Brain microvascular endothelial cell (primary cell): ENCODE measurements at regions not wholly inside any gene's neighbourhood (a gene's known extent, or its start where the extent isn't known, plus 50 kb on each side); places are given as distances from the start of the nearest gene placed in this dataset.

Experiments used
- DNase-seq: peaks from one replicate; pipeline ENCODE4 v3.0.0-alpha.2; 2020
- H3K27ac ChIP-seq: fragments of 250-450 bp; sonication (Bioruptor Pico); 2 replicates; pipeline ENCODE4 v1.5.1; 2020; ENCODE audit warnings: mild to moderate bottlenecking, moderate library complexity
- H3K27me3 ChIP-seq: fragments of 250-450 bp; sonication (Bioruptor Pico); replicated peaks from 2 replicates; pipeline ENCODE4 v1.5.1; 2020; ENCODE audit warnings: mild to moderate bottlenecking
- H3K36me3 ChIP-seq: fragments of 250-450 bp; sonication (Bioruptor Pico); replicated peaks from 2 replicates; pipeline ENCODE4 v1.5.1; 2020; ENCODE audit warnings: mild to moderate bottlenecking
- H3K4me3 ChIP-seq: 2 replicates; pipeline ENCODE4 v1.5.1; 2011; ENCODE audit warnings: low read depth, mild to moderate bottlenecking, control low read depth, low read length, moderate library complexity
- in situ Hi-C: cut with HindIII; loops from 2 replicates; pipeline ENCODE4 v1.10.0; 2017; ENCODE audit warnings: low sequenced_read_pairs, low pct_ligation_motif_present
- TF ChIP-seq, protein P1 (sequence below): IDR thresholded peaks from 2 replicates; pipeline ENCODE4 v1.5.1; 2011; ENCODE audit warnings: low read depth, mild to moderate bottlenecking, moderate library complexity, low read length, control low read depth, inconsistent platforms; ENCODE audit errors: missing control alignments

DNA sequence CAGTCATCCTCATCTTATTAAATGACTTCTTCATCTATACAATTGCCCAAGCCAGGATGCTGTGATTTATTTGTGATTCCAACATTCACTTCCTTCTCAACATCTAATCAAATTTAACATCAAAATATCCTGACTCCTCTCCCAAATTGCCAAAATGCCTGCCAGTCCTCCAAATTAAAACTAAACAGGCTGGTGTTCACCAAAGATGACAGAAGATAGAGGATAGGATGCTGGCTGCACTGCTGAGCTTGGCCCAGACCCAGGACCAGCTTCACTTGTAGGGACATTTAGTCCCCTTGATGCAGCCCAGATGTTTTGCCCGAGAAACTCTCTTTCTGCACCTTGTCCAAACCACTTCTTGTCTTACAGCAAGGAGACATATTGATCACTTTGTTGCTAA, 540.0 kb upstream of the CNTNAP5 start:
- Histone ChIP-seq H3K27me3 (no peaks in the 10 kb centered on the region), H3K27ac (no peak overlapping the region), H3K36me3 (no peaks in the 10 kb centered on the region), H3K4me3 (no peak overlapping the region)
- no peak for DNase-seq
- in situ Hi-C loops = no loop called here
- TF ChIP-seq, protein P1, sequence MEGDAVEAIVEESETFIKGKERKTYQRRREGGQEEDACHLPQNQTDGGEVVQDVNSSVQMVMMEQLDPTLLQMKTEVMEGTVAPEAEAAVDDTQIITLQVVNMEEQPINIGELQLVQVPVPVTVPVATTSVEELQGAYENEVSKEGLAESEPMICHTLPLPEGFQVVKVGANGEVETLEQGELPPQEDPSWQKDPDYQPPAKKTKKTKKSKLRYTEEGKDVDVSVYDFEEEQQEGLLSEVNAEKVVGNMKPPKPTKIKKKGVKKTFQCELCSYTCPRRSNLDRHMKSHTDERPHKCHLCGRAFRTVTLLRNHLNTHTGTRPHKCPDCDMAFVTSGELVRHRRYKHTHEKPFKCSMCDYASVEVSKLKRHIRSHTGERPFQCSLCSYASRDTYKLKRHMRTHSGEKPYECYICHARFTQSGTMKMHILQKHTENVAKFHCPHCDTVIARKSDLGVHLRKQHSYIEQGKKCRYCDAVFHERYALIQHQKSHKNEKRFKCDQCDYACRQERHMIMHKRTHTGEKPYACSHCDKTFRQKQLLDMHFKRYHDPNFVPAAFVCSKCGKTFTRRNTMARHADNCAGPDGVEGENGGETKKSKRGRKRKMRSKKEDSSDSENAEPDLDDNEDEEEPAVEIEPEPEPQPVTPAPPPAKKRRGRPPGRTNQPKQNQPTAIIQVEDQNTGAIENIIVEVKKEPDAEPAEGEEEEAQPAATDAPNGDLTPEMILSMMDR = no peak

DNA sequence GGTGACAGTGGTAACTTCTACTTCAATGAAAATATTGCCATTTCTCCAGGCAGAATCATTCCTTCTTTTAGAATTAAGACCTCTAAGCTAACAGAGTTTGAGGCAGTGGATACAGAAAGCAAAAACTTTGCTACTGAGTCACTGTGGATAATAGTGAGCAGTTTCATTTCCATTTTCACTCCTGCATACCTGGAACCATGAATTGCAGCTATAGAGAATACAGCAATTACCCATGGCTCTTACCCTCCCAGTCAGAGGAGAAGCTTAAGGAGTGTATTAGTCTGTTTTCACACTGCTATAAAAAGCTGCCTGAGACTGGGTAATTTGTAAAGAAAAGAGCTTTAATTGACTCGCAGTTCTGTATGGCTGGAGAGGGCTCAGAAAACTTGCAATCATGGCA, 531.4 kb upstream of the CNTNAP5 start:
- H3K36me3 ChIP-seq = no peaks in the 10 kb centered on the region

DNA sequence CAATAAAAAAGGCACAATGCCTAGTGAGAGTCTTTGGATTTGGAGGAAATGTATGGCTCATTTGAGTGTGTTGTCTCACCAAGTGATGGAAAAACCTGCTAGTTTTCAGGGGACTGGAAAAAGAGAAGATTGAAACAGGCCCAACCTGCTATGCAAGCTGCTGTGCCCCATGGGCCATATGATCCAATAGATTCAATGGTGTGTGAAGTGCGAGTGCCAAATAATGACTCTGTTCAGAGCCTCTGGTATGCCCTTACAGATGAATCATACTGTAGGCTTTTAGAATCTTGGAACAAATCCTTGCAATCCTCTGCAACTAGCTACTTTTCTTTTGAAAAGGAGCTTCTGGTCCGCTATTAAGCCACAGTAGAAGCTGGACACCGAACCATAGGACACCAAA, 529.8 kb upstream of the CNTNAP5 start:
- H3K27me3 ChIP-seq = no peaks in the 10 kb centered on the region
- TF ChIP-seq, protein P1 = no peak
- no peak overlapping the region for H3K27ac ChIP-seq
- H3K36me3 ChIP-seq = no peaks in the 10 kb centered on the region
- no peak overlapping the region for H3K4me3 ChIP-seq
- DNase-seq = no peak
- in situ Hi-C loops = no loop called here

More for the DNA sequence above, 531.4 kb upstream of the CNTNAP5 start:
- Histone ChIP-seq H3K4me3 (no peak overlapping the region), H3K27ac (no peak overlapping the region), H3K27me3 (no peaks in the 10 kb centered on the region)
- no peak for DNase-seq
- in situ Hi-C loops = no loop called here
- TF ChIP-seq, protein P1 = no peak

DNA sequence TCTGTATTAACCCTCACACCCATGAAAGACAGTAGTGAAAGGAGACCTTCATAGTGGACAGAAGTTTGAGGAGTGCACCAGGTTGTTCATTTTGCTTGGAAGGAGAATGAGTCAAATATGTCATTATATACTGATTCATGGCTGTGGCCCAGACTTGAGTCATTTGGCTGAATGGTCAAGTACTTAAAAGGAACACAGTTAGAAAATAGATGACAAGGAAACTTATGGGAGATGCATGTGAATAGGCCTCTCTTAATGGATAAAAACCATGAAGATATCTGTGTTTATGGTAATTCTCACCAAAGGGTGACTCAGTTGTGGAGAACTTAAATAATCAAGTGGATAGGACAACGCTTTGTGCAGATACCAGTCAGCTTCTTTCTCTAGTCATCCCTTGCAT, 524.7 kb upstream of the CNTNAP5 start:
- in situ Hi-C loops = no loop called here
- DNase-seq = no peak
- TF ChIP-seq, protein P1 = no peak

DNA sequence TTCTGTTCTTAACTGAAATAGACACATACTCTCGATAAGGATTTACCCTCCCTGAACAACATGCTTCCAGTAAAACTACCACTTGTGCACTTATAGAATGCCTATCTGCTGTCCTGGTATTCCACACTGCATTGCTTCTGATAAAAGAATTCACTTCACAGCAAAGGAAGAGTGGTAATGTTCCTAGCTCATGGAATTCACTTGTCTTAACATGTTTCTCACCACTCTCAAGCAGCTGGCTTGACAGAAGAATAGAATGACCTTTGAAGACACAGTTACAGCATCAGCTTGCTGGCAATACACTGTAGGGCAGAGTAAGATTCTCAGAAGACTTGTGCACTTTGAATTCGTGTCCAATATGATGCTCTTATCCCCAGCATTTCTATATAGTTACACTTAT, 524.1 kb upstream of the CNTNAP5 start:
- H3K36me3 ChIP-seq = no peaks in the 10 kb centered on the region
- TF ChIP-seq, protein P1 = no peak
- in situ Hi-C loops = no loop called here
- H3K27ac ChIP-seq = no peak overlapping the region
- no peaks in the 10 kb centered on the region for H3K27me3 ChIP-seq
- H3K4me3 ChIP-seq = no peak overlapping the region
- no peak for DNase-seq

More for the DNA sequence above, 524.7 kb upstream of the CNTNAP5 start:
- no peaks in the 10 kb centered on the region for H3K36me3 ChIP-seq
- no peak overlapping the region for H3K27ac ChIP-seq
- H3K27me3 ChIP-seq = no peaks in the 10 kb centered on the region
- no peak overlapping the region for H3K4me3 ChIP-seq

- TF ChIP-seq, protein P1 = no peak
- no peaks in the 10 kb centered on the region for H3K27me3 ChIP-seq
- no peak overlapping the region for H3K27ac ChIP-seq
- H3K4me3 ChIP-seq = no peak overlapping the region
- H3K36me3 ChIP-seq = no peaks in the 10 kb centered on the region
- DNase-seq = no peak
- in situ Hi-C loops = no loop called here
Measured at GRCh38 chr2:123502931-123503330, 522.2 kb upstream of the CNTNAP5 start.
